NCI-H1436 treated with DMSO at 0.1 percent for 48 hours (cell line): ENCODE measurements at regions not wholly inside any gene's neighbourhood (a gene's known extent, or its start where the extent isn't known, plus 50 kb on each side); places are given as distances from the start of the nearest gene placed in this dataset.
"Not testable (repeated sequence)": the region's sequence is repeated elsewhere in the genome, so short reads cannot be mapped to it uniquely, and the experiment has no call there.

ENCODE experiments used
- DNase-seq: peaks from one replicate; lab custom pipeline; 2025; lab: John Stamatoyannopoulos, UW

GRCh38 chr10:46645110-46645509 lies 66.2 kb downstream of the SYT15 start:
- not testable (repeated sequence) for DNase-seq

DNA sequence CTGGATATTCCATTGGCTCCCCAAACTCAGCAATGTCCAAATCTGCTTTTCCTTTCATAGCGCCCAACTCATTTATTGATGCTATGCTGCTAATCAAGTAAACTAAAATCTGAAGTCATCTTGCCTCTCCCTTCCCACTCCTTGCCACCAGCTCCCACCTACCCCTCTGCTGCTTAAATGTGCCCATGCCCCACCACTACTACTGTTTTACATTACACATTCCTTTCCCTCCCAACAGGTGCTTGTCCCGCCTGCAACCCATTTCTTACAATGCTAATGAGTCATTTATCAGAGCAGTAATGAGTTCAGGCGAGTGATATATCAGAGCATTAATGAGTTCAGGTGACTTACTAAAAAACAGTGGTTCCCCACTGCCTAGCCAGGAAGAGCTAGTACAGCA lies 67.2 kb downstream of the SYT15 start:
- not testable (repeated sequence) for DNase-seq

DNA sequence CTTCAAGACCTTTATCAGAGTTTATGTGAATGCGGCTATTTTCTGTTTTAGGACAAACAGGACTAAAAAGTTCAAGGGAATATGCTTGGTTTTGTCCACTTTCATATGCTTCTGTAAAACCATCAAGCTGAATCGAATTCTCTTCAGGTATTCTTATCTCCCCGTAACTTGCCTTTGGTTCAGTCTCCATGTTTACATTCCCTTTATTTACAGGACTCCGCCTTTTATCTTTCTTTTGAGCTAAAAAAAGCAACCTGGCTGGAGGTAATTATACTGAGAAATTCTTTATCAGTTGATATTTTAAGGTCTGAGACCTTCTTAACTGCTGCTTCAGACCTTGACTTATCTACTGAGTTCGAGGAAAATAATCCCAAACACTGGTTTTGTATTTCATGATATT lies 72.0 kb downstream of the SYT15 start:
- DNase-seq: not testable (repeated sequence)

DNA sequence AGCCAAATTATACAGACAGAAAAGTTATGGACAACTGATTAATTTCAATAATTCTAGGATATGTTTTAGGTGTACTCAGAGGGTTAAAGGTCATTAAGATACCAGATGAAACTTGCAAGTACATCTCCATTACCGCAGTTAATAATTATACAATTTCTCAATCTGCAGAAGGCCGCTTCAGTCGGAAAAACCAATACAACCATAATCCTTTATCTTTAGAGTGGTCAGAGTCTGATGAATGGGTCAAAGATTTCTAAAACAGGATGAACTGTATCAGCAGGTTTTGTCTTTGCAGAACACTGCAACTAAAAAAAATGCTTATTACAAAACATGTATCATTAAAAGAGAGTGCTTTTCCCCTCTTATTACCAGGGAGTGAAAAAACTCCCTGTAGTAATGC lies 78.5 kb downstream of the SYT15 start:
- DNase-seq: not testable (repeated sequence)

- DNase-seq: not testable (repeated sequence)
Measured at GRCh38 chr10:46660027-46660834, 81.3 kb downstream of the SYT15 start.

DNA sequence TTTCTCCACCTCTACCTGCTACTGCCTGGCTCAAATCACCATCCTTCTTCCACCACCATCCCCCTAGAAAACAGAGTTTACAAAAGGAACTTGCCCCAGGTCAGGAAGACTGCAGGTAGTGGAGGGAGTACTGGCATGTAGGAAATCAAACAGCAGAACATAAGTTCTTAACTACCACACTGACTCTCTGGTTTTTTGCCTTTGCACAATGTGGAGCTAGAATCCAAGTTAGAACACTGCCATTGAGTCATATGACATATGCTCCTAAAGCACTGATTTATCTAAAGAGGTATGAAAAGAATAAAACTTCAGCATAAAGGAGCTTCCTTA lies 81.9 kb downstream of the SYT15 start:
- DNase-seq: not testable (repeated sequence)

GRCh38 chr10:46665536-46665935 lies 86.6 kb downstream of the SYT15 start:
- not testable (repeated sequence) for DNase-seq

- DNase-seq: not testable (repeated sequence)
Measured at GRCh38 chr10:46668357-46668997, 89.5 kb downstream of the SYT15 start.

DNA sequence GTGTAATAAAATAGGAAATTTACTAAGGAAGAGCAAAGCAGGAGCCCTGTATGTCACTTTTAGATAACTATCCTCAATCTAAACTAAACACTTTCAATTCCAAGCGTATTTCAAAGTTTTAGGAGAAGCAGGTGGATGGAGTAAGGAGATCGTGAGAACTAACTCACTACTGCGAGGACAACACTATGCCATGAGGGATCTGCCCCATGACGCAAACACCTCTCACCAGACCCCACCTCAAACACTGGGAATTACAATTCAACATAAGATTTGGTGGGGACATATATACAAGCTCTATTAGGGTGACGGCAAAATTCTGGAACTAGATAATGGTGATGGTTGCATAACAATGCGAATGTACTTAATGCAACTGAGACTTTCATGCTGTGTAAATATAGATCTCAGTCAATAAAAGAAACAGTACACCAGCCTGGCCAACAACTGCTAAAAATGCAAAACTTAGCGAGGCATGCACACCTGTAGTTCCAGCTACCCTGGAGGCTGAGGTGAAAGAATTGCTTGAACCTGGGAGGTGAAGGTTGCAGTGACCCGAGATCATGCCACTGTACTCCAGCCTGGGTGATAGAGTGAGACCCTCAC lies 99.0 kb downstream of the SYT15 start:
- not testable (repeated sequence) for DNase-seq

GRCh38 chr10:46691397-46691796 lies 112.5 kb downstream of the SYT15 start:
- not testable (repeated sequence) for DNase-seq

- DNase-seq: not testable (repeated sequence)
Measured at GRCh38 chr10:46693218-46693617, 114.3 kb downstream of the SYT15 start.

- DNase-seq: not testable (repeated sequence)
Measured at GRCh38 chr10:46717264-46717663, 138.3 kb downstream of the SYT15 start.

- DNase-seq: not testable (repeated sequence)
Measured at GRCh38 chr10:46718014-46718413, 139.1 kb downstream of the SYT15 start.

- DNase-seq: not testable (repeated sequence)
Measured at GRCh38 chr10:46720386-46720785, 141.5 kb downstream of the SYT15 start.

DNA sequence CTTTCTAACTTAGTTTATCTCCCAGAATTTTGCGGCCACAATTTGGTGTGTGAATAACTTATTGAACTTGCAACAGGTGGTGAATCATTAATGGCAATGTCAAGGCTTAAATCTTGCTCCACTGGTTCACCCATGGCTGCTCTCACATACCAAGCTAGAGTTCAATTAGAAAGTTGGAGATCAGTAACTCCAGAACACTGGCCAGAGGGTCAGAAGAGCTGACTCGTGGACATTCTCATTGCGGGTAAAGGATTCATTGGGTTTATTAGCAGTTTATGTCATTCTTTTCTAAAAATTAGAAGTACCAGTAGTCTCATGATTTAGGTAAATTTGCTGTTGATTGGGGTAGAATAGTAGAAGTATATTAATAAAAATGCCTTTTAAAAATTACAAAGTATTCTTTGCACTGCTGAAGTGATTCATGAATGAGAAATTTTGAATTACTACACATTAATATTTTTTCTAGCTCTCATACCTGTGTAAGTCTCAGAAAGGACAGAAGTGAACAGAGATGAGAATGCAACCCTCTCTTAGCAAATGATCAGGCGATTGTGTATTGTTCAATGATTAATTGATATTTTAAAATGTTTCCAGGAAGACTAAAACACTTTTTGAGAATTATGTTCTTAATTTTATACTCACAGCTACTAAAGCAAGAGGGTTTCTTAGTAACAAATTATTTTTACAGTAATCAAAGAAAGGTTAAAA lies 142.0 kb downstream of the SYT15 start:
- DNase-seq: not testable (repeated sequence)

- not testable (repeated sequence) for DNase-seq
Measured at GRCh38 chr10:46724258-46724657, 145.3 kb downstream of the SYT15 start.

DNA sequence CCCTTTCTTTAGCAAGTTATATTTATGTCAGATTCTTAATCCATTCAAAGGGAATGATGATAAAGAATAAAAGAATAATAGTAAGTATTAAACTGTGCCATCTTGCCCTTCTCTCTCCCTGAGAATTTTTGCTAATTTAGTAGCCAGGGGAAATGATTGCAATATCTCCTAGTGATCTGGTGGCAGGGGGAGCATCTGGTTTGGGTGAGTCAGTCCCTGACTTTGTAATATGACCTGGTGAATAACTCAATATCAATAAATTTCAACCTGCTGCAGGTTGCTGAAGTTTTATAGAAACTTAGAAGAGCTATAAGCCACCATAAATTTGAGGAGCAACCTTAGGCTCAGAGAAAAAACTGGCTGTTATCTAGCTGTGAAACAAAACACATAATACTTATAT lies 149.4 kb downstream of the SYT15 start:
- not testable (repeated sequence) for DNase-seq

DNA sequence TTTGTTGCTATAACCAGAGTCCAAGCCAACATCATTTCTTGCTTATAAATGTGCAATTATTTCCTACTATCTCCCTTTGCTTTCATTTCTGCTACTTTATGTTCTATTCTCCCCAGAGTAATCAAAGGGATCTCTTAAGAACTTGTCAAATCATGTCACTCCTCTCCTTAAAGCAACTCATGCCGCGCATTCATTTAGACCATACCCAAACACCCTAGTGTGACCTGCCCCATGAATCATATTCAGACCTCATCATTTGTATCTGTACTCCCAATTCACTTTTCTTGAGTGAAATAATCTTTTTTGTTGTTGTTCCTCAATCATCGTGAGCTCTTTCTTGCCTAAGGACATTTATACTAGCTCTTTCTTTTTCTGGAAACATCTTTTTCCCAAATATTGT lies 151.8 kb downstream of the SYT15 start:
- DNase-seq: not testable (repeated sequence)

GRCh38 chr10:46733635-46734261 lies 154.8 kb downstream of the SYT15 start:
- not testable (repeated sequence) for DNase-seq

DNA sequence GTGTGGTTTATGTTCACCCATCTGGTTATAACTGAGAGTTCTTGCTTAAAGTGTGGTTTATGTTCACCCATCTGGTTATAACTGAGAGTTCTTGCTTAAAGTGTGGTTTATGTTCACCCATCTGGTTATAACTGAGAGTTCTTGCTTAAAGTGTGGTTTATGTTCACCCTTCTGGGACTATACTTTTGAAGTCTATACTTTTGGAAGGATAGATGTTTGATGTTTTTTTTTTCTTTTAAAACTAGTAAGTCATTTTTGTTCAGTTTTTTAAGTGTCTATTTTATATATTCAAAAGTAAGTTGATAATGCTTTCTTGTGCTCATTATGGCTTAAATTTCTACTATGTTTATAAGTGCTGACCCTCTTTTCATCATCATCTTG lies 155.3 kb downstream of the SYT15 start:
- DNase-seq: not testable (repeated sequence)

DNA sequence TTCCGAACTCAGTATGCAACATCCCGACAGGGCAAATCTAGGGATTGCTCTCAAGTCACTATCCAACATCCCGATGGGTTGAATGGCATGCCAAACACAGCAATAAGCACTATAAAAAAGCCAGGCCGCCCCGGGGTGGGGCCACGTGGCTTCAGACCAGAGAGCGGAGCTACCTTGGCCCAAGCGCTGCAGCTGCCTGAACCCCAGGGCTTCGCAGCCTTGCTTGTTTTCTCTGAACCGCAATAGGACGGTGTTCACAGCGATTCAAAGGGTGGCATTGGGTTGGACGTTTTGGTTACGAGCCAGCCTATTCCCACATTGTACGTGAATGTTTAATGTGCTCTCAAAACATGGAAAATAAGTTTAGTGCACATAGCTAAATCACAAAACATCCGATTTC lies 161.0 kb downstream of the SYT15 start:
- not testable (repeated sequence) for DNase-seq

DNA sequence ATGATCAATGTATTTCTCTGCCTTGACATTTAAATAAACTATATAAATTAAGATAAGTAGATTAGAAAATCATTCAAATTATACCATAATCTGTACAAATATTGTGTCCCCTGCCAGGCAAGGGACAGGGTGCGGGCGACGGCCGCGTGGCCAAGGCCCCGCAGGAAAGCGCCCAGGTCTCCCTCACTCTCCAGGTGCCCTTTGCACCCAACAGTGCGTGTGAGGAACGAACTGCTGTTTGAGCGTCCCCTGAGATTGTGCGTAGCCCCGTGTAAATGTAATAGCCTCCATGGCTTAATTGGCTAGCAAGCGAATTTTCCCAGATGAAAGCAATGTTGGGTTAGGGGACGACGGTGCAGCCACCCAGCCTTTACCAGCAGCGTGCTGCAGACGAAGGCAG lies 161.4 kb downstream of the SYT15 start:
- DNase-seq: not testable (repeated sequence)
